Activated naive CD4-positive, alpha-beta T cell treated with anti-CD3 and anti-CD28 coated beads for 36 hours (primary cell): ENCODE measurements at regions not wholly inside any gene's neighbourhood (a gene's known extent, or its start where the extent isn't known, plus 50 kb on each side); places are given as distances from the start of the nearest gene placed in this dataset.

Source experiments
- CTCF ChIA-PET: fragments of 350-600 bp; sonication (Branson Sonifier 250); formaldehyde crosslinking; loops from one replicate; lab custom pipeline; 2021; ENCODE audit warnings: antibody characterized with exemption; lab: Charles Lee
- DNase-seq: peaks from one replicate; pipeline ENCODE4 v3.0.0-alpha.2; 2020
- H3K27ac Mint-ChIP-seq: one replicate; pipeline ENCODE4 v1.8.0; 2021; ENCODE audit warnings: mild to moderate bottlenecking, mixed read lengths
- H3K27me3 Mint-ChIP-seq: one replicate; pipeline ENCODE4 v1.8.0; 2021; ENCODE audit warnings: low read depth, mixed read lengths
- H3K36me3 Mint-ChIP-seq: one replicate; pipeline ENCODE4 v1.8.0; 2021; ENCODE audit warnings: low read depth, mixed read lengths
- H3K4me1 Mint-ChIP-seq: one replicate; pipeline ENCODE4 v1.8.0; 2021; ENCODE audit warnings: low read depth, mixed read lengths
- H3K4me3 Mint-ChIP-seq: one replicate; pipeline ENCODE4 v1.8.0; 2021; ENCODE audit warnings: mild to moderate bottlenecking, moderate library complexity, mixed read lengths
- H3K9me3 Mint-ChIP-seq: one replicate; pipeline ENCODE4 v1.8.0; 2021; ENCODE audit warnings: mixed read lengths
- intact Hi-C: fragments of 100-400 bp; cut with micrococcal nuclease; formaldehyde crosslinking; loops from one replicate; pipeline ENCODE4 v1.15.1; 2023

- Mint-ChIP-seq H3K9me3 (no peaks in the 10 kb centered on the region), H3K27ac (no peak overlapping the region), H3K4me3 (no peak overlapping the region), H3K36me3 (no peaks in the 10 kb centered on the region), H3K4me1 (no peaks in the 10 kb centered on the region), H3K27me3 (peaks cover 2% of the 10 kb centered on the region)
- CTCF ChIA-PET, result interaction anchor here (0.8 to 1.0 kb wide), 2 partner anchors 9 to 157 kb away, joined by 3 read pairs; no protein-coding TSS in a partner anchor
- intact Hi-C loops, result loop anchor here (5.0 kb wide), 1 partner anchor 98 kb away; no protein-coding TSS in a partner anchor
- DNase-seq, result no peak
Observed at GRCh38 chr12:82529101-82529500, 157.6 kb upstream of the TMTC2 start.

- CTCF ChIA-PET, result no interaction called here
- intact Hi-C loops, result loop anchor here (5.0 kb wide), 1 partner anchor 97 kb away; no protein-coding TSS in a partner anchor
- Mint-ChIP-seq H3K4me3 (no peak overlapping the region), H3K36me3 (no peaks in the 10 kb centered on the region), H3K27me3 (peaks cover 2% of the 10 kb centered on the region), H3K9me3 (no peaks in the 10 kb centered on the region), H3K27ac (no peak overlapping the region), H3K4me1 (no peaks in the 10 kb centered on the region)
- no peak for DNase-seq
Observed at GRCh38 chr12:82529954-82530353, 156.8 kb upstream of the TMTC2 start.

- Mint-ChIP-seq H3K27me3 (peaks cover 2% of the 10 kb centered on the region), H3K27ac (no peak overlapping the region), H3K4me1 (no peaks in the 10 kb centered on the region), H3K36me3 (no peaks in the 10 kb centered on the region), H3K9me3 (no peaks in the 10 kb centered on the region), H3K4me3 (no peak overlapping the region)
- intact Hi-C loops, result no loop called here
- DNase-seq, result no peak
- CTCF ChIA-PET, result no interaction called here
Observed at GRCh38 chr12:82530394-82530793, 156.3 kb upstream of the TMTC2 start.

- Mint-ChIP-seq H3K4me3 (no peak overlapping the region), H3K9me3 (no peaks in the 10 kb centered on the region), H3K27me3 (no peaks in the 10 kb centered on the region), H3K36me3 (no peaks in the 10 kb centered on the region), H3K27ac (no peak overlapping the region), H3K4me1 (no peaks in the 10 kb centered on the region)
- no peak for DNase-seq
- CTCF ChIA-PET, result no interaction called here
- intact Hi-C loops, result no loop called here
Observed at GRCh38 chr12:82533341-82533740, 153.4 kb upstream of the TMTC2 start.

GRCh38 chr12:82537436-82537835 lies 149.3 kb upstream of the TMTC2 start:
- CTCF ChIA-PET, result no interaction called here
- no peak for DNase-seq
- intact Hi-C loops, result no loop called here
- Mint-ChIP-seq H3K27ac (no peak overlapping the region), H3K36me3 (no peaks in the 10 kb centered on the region), H3K27me3 (no peaks in the 10 kb centered on the region), H3K4me3 (no peak overlapping the region), H3K9me3 (peaks cover 11% of the 10 kb centered on the region), H3K4me1 (no peaks in the 10 kb centered on the region)

GRCh38 chr12:82554529-82554928 lies 132.2 kb upstream of the TMTC2 start:
- no peak overlapping the region for H3K4me3 Mint-ChIP-seq
- H3K9me3 Mint-ChIP-seq, result peaks cover 10% of the 10 kb centered on the region
- intact Hi-C loops, result no loop called here
- no peak overlapping the region for H3K27ac Mint-ChIP-seq
- CTCF ChIA-PET, result no interaction called here
- no peaks in the 10 kb centered on the region for H3K27me3 Mint-ChIP-seq
- no peaks in the 10 kb centered on the region for H3K36me3 Mint-ChIP-seq
- no peaks in the 10 kb centered on the region for H3K4me1 Mint-ChIP-seq
- DNase-seq, result no peak

GRCh38 chr12:82555699-82556098 lies 131.0 kb upstream of the TMTC2 start:
- no peaks in the 10 kb centered on the region for H3K4me1 Mint-ChIP-seq
- no peaks in the 10 kb centered on the region for H3K27me3 Mint-ChIP-seq
- no peak for DNase-seq
- no peaks in the 10 kb centered on the region for H3K36me3 Mint-ChIP-seq
- intact Hi-C loops, result no loop called here
- H3K9me3 Mint-ChIP-seq, result peaks cover 6% of the 10 kb centered on the region
- CTCF ChIA-PET, result no interaction called here
- no peak overlapping the region for H3K4me3 Mint-ChIP-seq
- no peak overlapping the region for H3K27ac Mint-ChIP-seq

- Mint-ChIP-seq H3K36me3 (no peaks in the 10 kb centered on the region), H3K27ac (no peak overlapping the region), H3K4me1 (no peaks in the 10 kb centered on the region), H3K27me3 (peaks cover 3% of the 10 kb centered on the region), H3K9me3 (no peaks in the 10 kb centered on the region), H3K4me3 (no peak overlapping the region)
- CTCF ChIA-PET, result no interaction called here
- no peak for DNase-seq
- intact Hi-C loops, result no loop called here
Observed at GRCh38 chr12:82565966-82566365, 120.7 kb upstream of the TMTC2 start.

- H3K4me3 Mint-ChIP-seq, result no peak overlapping the region
- no peak overlapping the region for H3K27ac Mint-ChIP-seq
- no peak for DNase-seq
- H3K27me3 Mint-ChIP-seq, result no peaks in the 10 kb centered on the region
- no peaks in the 10 kb centered on the region for H3K9me3 Mint-ChIP-seq
- CTCF ChIA-PET, result no interaction called here
- no peaks in the 10 kb centered on the region for H3K36me3 Mint-ChIP-seq
- intact Hi-C loops, result no loop called here
- no peaks in the 10 kb centered on the region for H3K4me1 Mint-ChIP-seq
Observed at GRCh38 chr12:82567688-82568087, 119.0 kb upstream of the TMTC2 start.

- no peak overlapping the region for H3K27ac Mint-ChIP-seq
- no peaks in the 10 kb centered on the region for H3K4me1 Mint-ChIP-seq
Observed at GRCh38 chr12:82574191-82574590, 112.5 kb upstream of the TMTC2 start.

GRCh38 chr12:82578725-82579124 lies 108.0 kb upstream of the TMTC2 start:
- intact Hi-C loops, result no loop called here
- Mint-ChIP-seq H3K4me1 (no peaks in the 10 kb centered on the region), H3K9me3 (no peaks in the 10 kb centered on the region), H3K36me3 (no peaks in the 10 kb centered on the region), H3K27me3 (no peaks in the 10 kb centered on the region), H3K27ac (no peak overlapping the region), H3K4me3 (no peak overlapping the region)
- CTCF ChIA-PET, result no interaction called here
- DNase-seq, result no peak

More at GRCh38 chr12:82574191-82574590, 112.5 kb upstream of the TMTC2 start:
- intact Hi-C loops, result no loop called here
- Mint-ChIP-seq H3K36me3 (no peaks in the 10 kb centered on the region), H3K9me3 (no peaks in the 10 kb centered on the region), H3K27me3 (no peaks in the 10 kb centered on the region), H3K4me3 (no peak overlapping the region)
- CTCF ChIA-PET, result no interaction called here
- no peak for DNase-seq

- H3K9me3 Mint-ChIP-seq, result peaks cover 19% of the 10 kb centered on the region
- H3K36me3 Mint-ChIP-seq, result no peaks in the 10 kb centered on the region
- H3K27me3 Mint-ChIP-seq, result no peaks in the 10 kb centered on the region
- no peak overlapping the region for H3K4me3 Mint-ChIP-seq
- H3K27ac Mint-ChIP-seq, result no peak overlapping the region
- no peaks in the 10 kb centered on the region for H3K4me1 Mint-ChIP-seq
- intact Hi-C loops, result no loop called here
- CTCF ChIA-PET, result no interaction called here
- DNase-seq, result no peak
Observed at GRCh38 chr12:82583756-82584155, 103.0 kb upstream of the TMTC2 start.

GRCh38 chr12:82593143-82593542 lies 93.6 kb upstream of the TMTC2 start:
- Mint-ChIP-seq H3K27ac (no peak overlapping the region), H3K36me3 (no peaks in the 10 kb centered on the region), H3K4me3 (no peak overlapping the region), H3K27me3 (no peaks in the 10 kb centered on the region), H3K4me1 (no peaks in the 10 kb centered on the region), H3K9me3 (peaks cover 13% of the 10 kb centered on the region)
- CTCF ChIA-PET, result no interaction called here
- DNase-seq, result no peak
- intact Hi-C loops, result no loop called here
